Panc1 (cell line): ENCODE measurements at regions not wholly inside any gene's neighbourhood (a gene's known extent, or its start where the extent isn't known, plus 50 kb on each side); places are given as distances from the start of the nearest gene placed in this dataset.

Experiments
- POLR2AphosphoS5 ChIP-seq: IDR thresholded peaks from 2 replicates; pipeline ENCODE4 v1.6.1; 2012; ENCODE audit warnings: mild to moderate bottlenecking, low read depth, low read length, moderate library complexity
- TF ChIP-seq, protein P1 (sequence below): fragments of 450-650 bp; IDR thresholded peaks from 2 replicates; pipeline ENCODE4 v1.5.1; 2017; ENCODE audit warnings: mild to moderate bottlenecking

DNA sequence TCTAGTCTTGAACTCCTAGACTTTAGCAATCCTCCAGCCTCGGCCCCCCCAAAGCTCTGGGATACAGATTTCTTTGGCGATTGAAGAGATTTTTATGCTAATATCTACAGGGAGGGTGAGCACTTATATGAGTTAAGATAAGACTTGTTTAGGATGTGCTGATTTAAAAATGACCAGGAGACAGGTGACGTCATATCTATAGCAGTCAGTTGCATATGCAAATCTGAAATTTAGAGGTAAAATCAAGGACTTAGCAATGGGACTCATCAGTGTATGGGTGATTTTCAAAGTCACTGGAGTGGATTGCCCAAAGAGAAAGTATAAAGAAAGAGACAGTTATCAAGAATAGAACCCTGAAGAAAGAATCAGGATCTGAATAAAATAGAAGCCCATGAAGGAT is 394.5 kb downstream of the ADGRL2 start:
- TF ChIP-seq, protein P1, sequence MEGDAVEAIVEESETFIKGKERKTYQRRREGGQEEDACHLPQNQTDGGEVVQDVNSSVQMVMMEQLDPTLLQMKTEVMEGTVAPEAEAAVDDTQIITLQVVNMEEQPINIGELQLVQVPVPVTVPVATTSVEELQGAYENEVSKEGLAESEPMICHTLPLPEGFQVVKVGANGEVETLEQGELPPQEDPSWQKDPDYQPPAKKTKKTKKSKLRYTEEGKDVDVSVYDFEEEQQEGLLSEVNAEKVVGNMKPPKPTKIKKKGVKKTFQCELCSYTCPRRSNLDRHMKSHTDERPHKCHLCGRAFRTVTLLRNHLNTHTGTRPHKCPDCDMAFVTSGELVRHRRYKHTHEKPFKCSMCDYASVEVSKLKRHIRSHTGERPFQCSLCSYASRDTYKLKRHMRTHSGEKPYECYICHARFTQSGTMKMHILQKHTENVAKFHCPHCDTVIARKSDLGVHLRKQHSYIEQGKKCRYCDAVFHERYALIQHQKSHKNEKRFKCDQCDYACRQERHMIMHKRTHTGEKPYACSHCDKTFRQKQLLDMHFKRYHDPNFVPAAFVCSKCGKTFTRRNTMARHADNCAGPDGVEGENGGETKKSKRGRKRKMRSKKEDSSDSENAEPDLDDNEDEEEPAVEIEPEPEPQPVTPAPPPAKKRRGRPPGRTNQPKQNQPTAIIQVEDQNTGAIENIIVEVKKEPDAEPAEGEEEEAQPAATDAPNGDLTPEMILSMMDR = no peak
- no peak for TF ChIP-seq POLR2AphosphoS5
